Right lobe of liver (tissue), 6 donors: ENCODE measurements at regions not wholly inside any gene's neighbourhood (a gene's known extent, or its start where the extent isn't known, plus 50 kb on each side); places are given as distances from the start of the nearest gene placed in this dataset.

Experiments
- ATAC-seq, 4 donors: fragments of 200-7000 bp; cut with Tn5 transposase; one replicate each; pipeline ENCODE4 v1.9.1; 2020; ENCODE audit warnings: mild to moderate bottlenecking in 4 of 4, moderate library complexity in 4 of 4
- DNase-seq, 3 donors: peaks; one replicate each; pipeline ENCODE4 v3.0.0-alpha.2; 2020
- H3K27ac ChIP-seq, 3 donors: fragments of 200-600 bp; one replicate each; pipeline ENCODE4 v1.8.0; 2022
- H3K27me3 ChIP-seq, 2 donors: fragments of 200-600 bp; one replicate each; pipeline ENCODE4 v1.8.0; 2022
- H3K36me3 ChIP-seq, 4 donors: fragments of 200-600 bp; sonication (generic) in 1 of 4; one replicate each; pipeline versions ENCODE4 v1.5.1 to v1.8.0; 2017 to 2022; ENCODE audit warnings: control low read depth in 1 of 4
- H3K4me1 ChIP-seq, 4 donors: fragments of 200-600 bp; sonication (generic) in 1 of 4; one replicate each; pipeline versions ENCODE4 v1.5.1 to v1.8.0; 2017 to 2022; ENCODE audit warnings: control low read depth in 1 of 4
- H3K4me3 ChIP-seq, 3 donors: fragments of 200-600 bp; one replicate each; pipeline ENCODE4 v1.8.0; 2022
- H3K9me3 ChIP-seq, 4 donors: fragments of 200-600 bp; sonication (generic) in 1 of 4; one replicate each; pipeline versions ENCODE4 v1.5.1 to v1.8.0; 2017 to 2022; ENCODE audit warnings: control low read depth in 1 of 4
- POLR2A ChIP-seq: fragments of 450-650 bp; IDR thresholded peaks from one replicate; pipeline ENCODE4 v1.6.1; 2017; ENCODE audit warnings: antibody characterized with exemption, mild to moderate bottlenecking
- WGBS: methylation state at CpG from one replicate; pipeline ENCODE4 v1.1.6; 2018; ENCODE audit warnings: low coverage, low lambda C conversion rate; ENCODE audit not compliant: insufficient coverage; ENCODE audit errors: missing lambda C conversion rate; 5-methylcytosine and 5-hydroxymethylcytosine counted together
- intact Hi-C, 2 donors: fragments of 100-400 bp; cut with DNase I; formaldehyde crosslinking; loops; one replicate each; pipeline versions ENCODE4 v1.11.2 to v1.14.1; 2022
- TF ChIP-seq, protein P1 (sequence below), 4 donors: fragments of 200-600 bp in 3 of 4; fragments of 450-650 bp in 1 of 4; IDR thresholded peaks; one replicate each; pipeline versions ENCODE4 v1.5.1 to v1.8.0; 2016 to 2022; ENCODE audit warnings: antibody characterized with exemption in 4 of 4, mild to moderate bottlenecking in 2 of 4
- donor health status: DM: no; HTN: yes; CAD: no.
- donor health status: DM: no; HTN: no; CAD: no.
- donor health status: DM: no; HTN: no; CAD: no.
- donor health status: DM: no; HTN: yes; CAD: no.
- donor health status: DM: no; HTN: yes; CAD: no.

GRCh38 chr15:19992428-19992827, 549.2 kb downstream of the GOLGA6L6 start:
- 29% methylated on average over 4 of the region's 4 CpGs for WGBS
- H3K36me3 ChIP-seq = no peaks in the 10 kb centered on the region
- no peak for TF ChIP-seq POLR2A
- H3K4me1 ChIP-seq = no peaks in the 10 kb centered on the region
- no peak for ATAC-seq
- H3K9me3 ChIP-seq = no peaks in the 10 kb centered on the region
- no peaks in the 10 kb centered on the region for H3K27me3 ChIP-seq
- H3K27ac ChIP-seq = no peak overlapping the region
- H3K4me3 ChIP-seq = no peak overlapping the region
- no peak for DNase-seq
- intact Hi-C loops = no loop called here

DNA sequence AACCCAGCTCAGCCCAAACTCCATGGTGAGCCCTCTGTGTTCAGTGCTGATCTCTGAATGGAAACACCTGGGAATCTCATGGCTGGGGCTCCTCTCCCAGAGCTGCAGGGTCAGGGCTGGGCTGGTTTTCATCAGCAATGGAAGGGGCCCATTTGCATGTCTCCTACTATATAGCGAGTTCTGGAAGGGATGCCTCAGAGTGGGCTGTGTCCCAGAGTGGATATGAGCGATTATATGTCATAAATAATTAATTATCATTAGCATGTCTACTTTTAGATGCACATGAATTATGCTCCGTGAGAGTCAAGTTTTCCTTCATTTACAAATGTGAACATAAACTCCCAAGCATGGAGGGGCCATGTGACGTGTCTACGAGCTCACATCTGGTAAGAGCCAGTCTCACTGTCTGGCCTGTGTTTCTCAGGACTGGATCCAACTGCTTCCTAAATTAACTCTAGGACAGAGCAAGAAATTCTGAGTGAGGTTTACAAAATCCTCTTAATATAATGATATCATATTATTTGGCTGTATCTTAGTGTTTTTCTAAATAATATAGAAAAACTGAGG, 553.4 kb downstream of the GOLGA6L6 start:
- no peak for DNase-seq
- TF ChIP-seq, protein P1, sequence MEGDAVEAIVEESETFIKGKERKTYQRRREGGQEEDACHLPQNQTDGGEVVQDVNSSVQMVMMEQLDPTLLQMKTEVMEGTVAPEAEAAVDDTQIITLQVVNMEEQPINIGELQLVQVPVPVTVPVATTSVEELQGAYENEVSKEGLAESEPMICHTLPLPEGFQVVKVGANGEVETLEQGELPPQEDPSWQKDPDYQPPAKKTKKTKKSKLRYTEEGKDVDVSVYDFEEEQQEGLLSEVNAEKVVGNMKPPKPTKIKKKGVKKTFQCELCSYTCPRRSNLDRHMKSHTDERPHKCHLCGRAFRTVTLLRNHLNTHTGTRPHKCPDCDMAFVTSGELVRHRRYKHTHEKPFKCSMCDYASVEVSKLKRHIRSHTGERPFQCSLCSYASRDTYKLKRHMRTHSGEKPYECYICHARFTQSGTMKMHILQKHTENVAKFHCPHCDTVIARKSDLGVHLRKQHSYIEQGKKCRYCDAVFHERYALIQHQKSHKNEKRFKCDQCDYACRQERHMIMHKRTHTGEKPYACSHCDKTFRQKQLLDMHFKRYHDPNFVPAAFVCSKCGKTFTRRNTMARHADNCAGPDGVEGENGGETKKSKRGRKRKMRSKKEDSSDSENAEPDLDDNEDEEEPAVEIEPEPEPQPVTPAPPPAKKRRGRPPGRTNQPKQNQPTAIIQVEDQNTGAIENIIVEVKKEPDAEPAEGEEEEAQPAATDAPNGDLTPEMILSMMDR (IDR thresholded peaks at IDR 0.05) = no peak
- TF ChIP-seq POLR2A = no peak

GRCh38 chr15:19987389-19988048, 554.1 kb downstream of the GOLGA6L6 start:
- intact Hi-C loops = no loop called here
- no peak overlapping the region for H3K4me3 ChIP-seq
- no peak overlapping the region for H3K27ac ChIP-seq
- no peaks in the 10 kb centered on the region for H3K27me3 ChIP-seq
- no peaks in the 10 kb centered on the region for H3K4me1 ChIP-seq
- 23% methylated on average over 12 of the region's 13 CpGs for WGBS
- ATAC-seq (no peak), DNase-seq (no peak)
- no peaks in the 10 kb centered on the region for H3K9me3 ChIP-seq
- H3K36me3 ChIP-seq = no peaks in the 10 kb centered on the region
- TF ChIP-seq, protein P1 (IDR thresholded peaks at IDR 0.05) = peak in 3 of 4 donors; percentile 6 to 17 (median 11)
- no peak for TF ChIP-seq POLR2A

More for the DNA sequence above, 553.4 kb downstream of the GOLGA6L6 start:
- no peaks in the 10 kb centered on the region for H3K36me3 ChIP-seq
- no peaks in the 10 kb centered on the region for H3K27me3 ChIP-seq
- no peak overlapping the region for H3K4me3 ChIP-seq
- 45% methylated on average over 5 of the region's 5 CpGs for WGBS
- H3K9me3 ChIP-seq = no peaks in the 10 kb centered on the region
- intact Hi-C loops = no loop called here
- H3K4me1 ChIP-seq = no peaks in the 10 kb centered on the region
- no peak for ATAC-seq
- no peak overlapping the region for H3K27ac ChIP-seq

GRCh38 chr15:19984101-19984500, 557.5 kb downstream of the GOLGA6L6 start:
- H3K27ac ChIP-seq = no peak overlapping the region
- no peaks in the 10 kb centered on the region for H3K36me3 ChIP-seq
- DNase-seq (no peak), ATAC-seq (no peak)
- intact Hi-C loops = no loop called here
- no peaks in the 10 kb centered on the region for H3K9me3 ChIP-seq
- no peak overlapping the region for H3K4me3 ChIP-seq
- WGBS = 17% methylated on average over 1 of the region's 1 CpG
- no peaks in the 10 kb centered on the region for H3K4me1 ChIP-seq
- no peaks in the 10 kb centered on the region for H3K27me3 ChIP-seq
- TF ChIP-seq POLR2A = no peak
- TF ChIP-seq, protein P1 (IDR thresholded peaks at IDR 0.05) = no peak

- TF ChIP-seq, protein P1 (IDR thresholded peaks at IDR 0.05) = no peak
- no peak for TF ChIP-seq POLR2A
- intact Hi-C loops = no loop called here
- H3K4me1 ChIP-seq = no peaks in the 10 kb centered on the region
- DNase-seq (no peak), ATAC-seq (no peak)
- 66% methylated on average over 2 of the region's 2 CpGs for WGBS
- H3K36me3 ChIP-seq = no peaks in the 10 kb centered on the region
- no peaks in the 10 kb centered on the region for H3K9me3 ChIP-seq
- no peaks in the 10 kb centered on the region for H3K27me3 ChIP-seq
- no peak overlapping the region for H3K27ac ChIP-seq
- H3K4me3 ChIP-seq = no peak overlapping the region
These were observed 566.6 kb downstream of the GOLGA6L6 start for GRCh38 chr15:19974998-19975397.
